Uterus (tissue), 2 donors: ENCODE measurements at regions not wholly inside any gene's neighbourhood (a gene's known extent, or its start where the extent isn't known, plus 50 kb on each side); places are given as distances from the start of the nearest gene placed in this dataset.

Experiments
- CTCF ChIP-seq, 4 experiments: fragments of 200-600 bp in 2 of 4; fragments of 450-650 bp in 2 of 4; sonication (generic) in 2 of 4; IDR thresholded peaks; one replicate each; pipeline ENCODE4 v1.5.1; 2016 to 2019; ENCODE audit warnings: antibody characterized with exemption in 4 of 4, mild to moderate bottlenecking in 2 of 4, moderate library complexity in 1 of 4
- POLR2A ChIP-seq, 2 donors: fragments of 450-650 bp; IDR thresholded peaks; one replicate each; pipeline ENCODE4 v1.6.1; 2016; ENCODE audit warnings: antibody characterized with exemption in 2 of 2, mild to moderate bottlenecking in 1 of 2, moderate library complexity in 1 of 2

- no peak for TF ChIP-seq CTCF (IDR thresholded peaks at IDR 0.05)
- TF ChIP-seq POLR2A (IDR thresholded peaks at IDR 0.05): no peak
Observed at GRCh38 chr22:48096411-48096810, 1334.0 kb downstream of the TBC1D22A start.
